HG02970 (cell line): ENCODE measurements at regions not wholly inside any gene's neighbourhood (a gene's known extent, or its start where the extent isn't known, plus 50 kb on each side); places are given as distances from the start of the nearest gene placed in this dataset.

Experiments used
- ATAC-seq: cut with Tn5 transposase; IDR thresholded peaks from one replicate; pipeline ENCODE4 v1.9.1; 2021; ENCODE audit warnings: mild to moderate bottlenecking, moderate library complexity, moderate number of reproducible peaks; ENCODE audit not compliant: unreplicated experiment, low FRiP score

- no peak for ATAC-seq
These were observed 120.7 kb upstream of the PAPPA start for GRCh38 chr9:116032683-116033440.

- ATAC-seq = no peak
These were observed 114.3 kb upstream of the PAPPA start for GRCh38 chr9:116039312-116039711.

- ATAC-seq = no peak
These were observed 113.7 kb upstream of the PAPPA start for GRCh38 chr9:116039893-116040292.

- ATAC-seq = no peak
These were observed 111.3 kb upstream of the PAPPA start for GRCh38 chr9:116042321-116042720.

GRCh38 chr9:116045083-116045482 lies 108.5 kb upstream of the PAPPA start:
- no peak for ATAC-seq

GRCh38 chr9:116048081-116048480 lies 105.5 kb upstream of the PAPPA start:
- no peak for ATAC-seq

GRCh38 chr9:116049456-116049855 lies 104.1 kb upstream of the PAPPA start:
- no peak for ATAC-seq

- ATAC-seq = no peak
These were observed 102.1 kb upstream of the PAPPA start for GRCh38 chr9:116051528-116051927.

- ATAC-seq = no peak
These were observed 98.1 kb upstream of the PAPPA start for GRCh38 chr9:116055536-116055935.

GRCh38 chr9:116057371-116057770 lies 96.2 kb upstream of the PAPPA start:
- no peak for ATAC-seq

- no peak for ATAC-seq
These were observed 95.2 kb upstream of the PAPPA start for GRCh38 chr9:116058421-116058820.

- no peak for ATAC-seq
These were observed 94.1 kb upstream of the PAPPA start for GRCh38 chr9:116059466-116059865.

GRCh38 chr9:116060631-116061030 lies 93.0 kb upstream of the PAPPA start:
- ATAC-seq = no peak

- ATAC-seq = no peak
These were observed 91.9 kb upstream of the PAPPA start for GRCh38 chr9:116061546-116062205.

- ATAC-seq = no peak
These were observed 91.4 kb upstream of the PAPPA start for GRCh38 chr9:116062206-116062550.

GRCh38 chr9:116064970-116065369 lies 88.6 kb upstream of the PAPPA start:
- ATAC-seq = no peak

GRCh38 chr9:116066221-116066620 lies 87.4 kb upstream of the PAPPA start:
- no peak for ATAC-seq

GRCh38 chr9:116067566-116067965 lies 86.0 kb upstream of the PAPPA start:
- ATAC-seq = no peak

GRCh38 chr9:116070256-116070914 lies 83.2 kb upstream of the PAPPA start:
- ATAC-seq = no peak

- ATAC-seq = no peak
These were observed 81.5 kb upstream of the PAPPA start for GRCh38 chr9:116072046-116072445.

- no peak for ATAC-seq
These were observed 79.8 kb upstream of the PAPPA start for GRCh38 chr9:116073826-116074225.

GRCh38 chr9:116074658-116075057 lies 78.9 kb upstream of the PAPPA start:
- no peak for ATAC-seq
